NAMALWA (cell line): ENCODE measurements at regions not wholly inside any gene's neighbourhood (a gene's known extent, or its start where the extent isn't known, plus 50 kb on each side); places are given as distances from the start of the nearest gene placed in this dataset.

ENCODE experiments used
- DNase-seq: peaks from one replicate; pipeline ENCODE4 v3.0.0-alpha.2; 2015; ENCODE audit warnings: low spot score

DNA sequence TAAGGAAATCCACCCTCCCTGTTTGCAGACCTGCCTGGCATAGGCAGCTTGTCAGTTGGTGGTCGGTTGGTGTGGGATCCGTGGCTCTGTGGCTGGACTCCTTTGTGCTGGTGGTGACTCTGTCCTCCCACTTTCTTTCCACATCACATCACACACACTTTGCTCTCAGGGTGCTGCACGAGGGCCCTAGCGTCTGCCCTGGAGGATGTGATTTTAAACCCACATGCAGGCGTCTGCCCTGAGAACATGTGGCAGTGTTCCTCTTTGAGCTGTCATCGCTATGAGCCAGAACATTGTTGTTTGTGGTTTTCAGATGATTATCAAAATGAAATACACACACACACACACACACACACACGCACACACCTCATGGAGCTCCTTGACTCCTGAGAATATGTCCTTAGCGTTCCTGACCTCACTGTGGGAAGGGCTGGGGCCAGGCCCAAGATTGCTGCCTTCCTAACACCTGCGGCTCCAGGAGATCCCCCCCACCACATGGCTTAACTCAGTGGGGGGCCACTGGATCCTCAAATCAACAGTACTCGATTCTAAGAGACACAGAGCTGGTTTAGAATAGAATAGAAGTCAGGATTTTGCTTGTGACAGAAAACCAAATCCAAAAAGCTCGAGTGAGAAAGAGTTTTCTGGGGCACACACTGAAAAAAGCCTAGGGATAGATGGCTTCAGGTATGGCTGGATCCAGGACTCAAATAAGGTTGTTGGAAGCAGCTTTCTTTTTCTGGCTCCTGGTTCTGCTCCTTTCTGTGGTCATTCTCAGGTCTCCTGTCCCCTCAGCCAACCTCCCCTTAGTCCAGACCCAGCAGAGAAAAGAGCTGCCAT lies 54.8 kb downstream of the RTP5 start:
- DNase-seq = no peak

GRCh38 chr2:241924909-241925250 lies 55.4 kb downstream of the RTP5 start:
- no peak for DNase-seq

DNA sequence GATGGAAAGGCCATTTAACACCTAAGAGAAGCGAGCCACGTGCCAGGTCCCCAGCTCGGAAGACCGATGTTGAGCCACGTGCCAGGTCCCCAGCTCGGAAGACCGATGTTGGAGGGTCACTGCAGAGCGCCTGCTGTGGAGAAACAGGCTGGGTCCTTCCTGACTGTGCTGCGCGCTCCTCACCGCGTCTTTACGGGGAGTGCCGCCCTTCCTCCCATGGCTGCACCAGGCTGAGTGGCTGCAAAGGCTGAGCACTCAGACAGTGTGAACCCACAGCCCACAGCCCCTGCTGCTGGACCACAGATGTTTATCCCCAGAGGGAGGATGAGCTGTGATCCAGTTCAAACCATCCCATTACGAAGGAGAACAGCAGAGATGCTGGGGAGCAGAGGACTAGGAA lies 55.7 kb downstream of the RTP5 start:
- no peak for DNase-seq

- DNase-seq = no peak
Measured at GRCh38 chr2:241925821-241926441, 56.4 kb downstream of the RTP5 start.

DNA sequence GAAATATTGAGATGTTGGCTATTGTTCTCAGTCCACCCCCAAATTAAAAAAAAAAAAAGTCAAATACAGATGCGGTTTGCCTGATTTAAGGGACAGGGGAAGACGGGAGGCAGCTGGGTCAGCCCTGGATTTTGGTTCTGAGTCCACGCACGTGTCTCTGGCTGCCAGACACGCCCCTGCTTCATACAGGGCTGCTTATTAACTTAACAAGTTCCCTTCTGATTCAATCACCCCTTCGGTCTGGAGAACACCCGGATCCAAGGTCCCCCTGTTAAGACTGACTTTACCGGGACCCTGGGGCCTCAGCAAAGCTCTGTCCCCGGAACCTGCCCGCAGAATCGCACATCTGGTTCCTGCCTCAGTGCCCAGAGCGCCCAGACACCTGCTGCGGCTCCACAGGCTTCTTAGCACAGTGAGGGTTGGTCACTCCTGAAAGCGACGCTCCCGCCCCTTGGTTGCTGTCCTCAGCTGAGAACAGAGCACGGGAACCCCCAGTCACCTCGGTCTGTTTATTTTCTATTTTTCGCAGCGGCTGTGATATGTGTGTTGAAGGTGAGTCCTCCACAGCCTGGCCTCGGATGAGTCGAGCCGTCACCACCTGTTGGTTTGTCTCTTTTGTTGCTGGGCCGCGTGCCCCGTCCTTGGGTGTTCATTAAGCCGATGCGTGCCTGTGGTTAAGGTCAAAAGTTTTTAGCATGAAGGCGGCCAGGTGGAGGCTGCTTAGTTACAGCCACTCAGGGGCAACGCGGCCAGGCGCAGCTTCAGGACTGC lies 57.2 kb downstream of the RTP5 start:
- no peak for DNase-seq

DNA sequence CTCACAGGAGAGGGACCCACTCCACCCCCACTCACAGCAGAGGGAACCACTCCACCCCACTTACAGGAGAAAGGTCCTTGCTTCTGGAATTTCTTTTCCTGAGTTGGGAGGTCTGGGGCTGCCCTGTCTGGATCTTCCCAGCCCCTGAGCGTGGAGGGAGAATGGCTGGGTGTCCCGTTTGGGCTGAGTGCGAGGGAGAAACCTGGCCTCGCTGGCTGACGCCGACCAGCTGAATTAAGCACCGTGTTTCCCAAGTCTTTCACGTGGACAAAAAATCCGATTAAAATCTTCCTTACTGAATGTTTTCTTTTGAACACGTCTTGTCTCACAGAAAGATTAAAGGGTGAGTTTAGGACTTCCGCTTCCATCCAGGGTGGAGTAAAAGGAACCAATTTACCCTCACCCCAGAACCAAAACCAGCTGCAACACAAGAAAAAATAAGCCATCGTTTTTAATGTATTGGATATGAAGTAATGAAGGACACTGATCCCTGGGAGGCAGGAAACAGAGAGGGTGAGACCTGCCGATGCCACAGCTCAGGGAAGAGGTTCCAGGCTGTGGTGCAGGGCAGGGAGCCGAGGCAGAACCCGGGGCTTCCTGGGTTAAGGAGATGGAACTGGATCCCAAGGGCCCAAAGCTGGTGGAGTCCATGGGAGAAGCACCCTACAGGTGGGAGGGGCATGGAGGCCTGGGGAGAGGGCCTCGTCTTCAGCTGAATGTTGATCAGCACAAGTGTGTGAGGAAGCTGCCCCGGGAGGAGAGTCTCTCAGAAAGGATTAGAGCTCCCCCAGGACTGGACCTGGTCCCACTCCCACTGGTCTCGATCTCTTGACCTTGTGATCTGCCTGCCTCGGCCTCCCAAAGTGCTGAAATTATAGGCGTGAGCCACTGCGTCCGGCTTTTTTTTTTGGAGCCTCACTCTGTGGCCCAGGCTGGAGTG lies 60.3 kb downstream of the RTP5 start:
- no peak for DNase-seq

DNA sequence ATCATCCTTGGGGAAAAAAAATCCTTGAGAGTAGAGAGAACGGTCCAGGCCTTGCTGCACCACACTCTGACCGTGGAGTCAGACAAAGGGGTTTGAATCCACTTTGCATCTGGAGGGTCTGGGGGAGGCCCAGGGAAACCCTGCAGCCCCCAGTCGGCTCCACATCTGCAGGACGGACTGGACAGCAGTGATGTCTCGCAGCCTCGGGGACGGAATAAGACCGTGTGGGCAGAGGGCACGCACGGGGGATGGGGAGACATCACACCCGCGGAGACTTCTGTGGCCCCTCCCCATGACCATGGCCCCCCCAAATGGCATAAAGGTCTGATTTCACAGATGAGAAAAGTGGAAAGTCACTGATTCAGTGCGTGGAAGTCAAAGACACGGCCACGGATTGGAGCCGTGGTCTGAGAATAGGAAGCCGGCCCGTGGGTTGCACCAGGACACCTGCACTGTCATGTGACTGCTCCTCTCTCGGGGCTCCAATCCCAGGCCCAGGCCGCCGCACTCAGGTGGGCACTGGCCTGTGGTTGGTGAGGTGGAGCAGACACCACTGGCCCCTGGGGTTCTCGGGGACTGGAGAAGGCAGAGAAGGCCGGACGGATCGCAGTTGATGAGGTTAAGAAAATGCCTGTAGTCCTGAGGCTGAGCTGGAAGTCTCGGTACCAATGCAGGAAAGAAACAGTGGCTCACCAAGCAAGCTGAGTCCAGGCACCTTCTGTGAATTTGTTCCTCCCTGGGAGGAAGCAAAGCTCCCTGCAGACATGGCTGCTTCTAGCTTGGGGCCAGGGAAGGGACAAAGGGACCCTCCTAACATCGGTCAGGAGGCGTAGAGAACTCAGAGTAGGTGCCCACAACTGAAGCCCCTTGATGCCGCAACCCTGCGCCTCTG lies 61.8 kb downstream of the RTP5 start:
- DNase-seq = no peak

- no peak for DNase-seq
Measured at GRCh38 chr2:241931976-241932898, 62.7 kb downstream of the RTP5 start.

DNA sequence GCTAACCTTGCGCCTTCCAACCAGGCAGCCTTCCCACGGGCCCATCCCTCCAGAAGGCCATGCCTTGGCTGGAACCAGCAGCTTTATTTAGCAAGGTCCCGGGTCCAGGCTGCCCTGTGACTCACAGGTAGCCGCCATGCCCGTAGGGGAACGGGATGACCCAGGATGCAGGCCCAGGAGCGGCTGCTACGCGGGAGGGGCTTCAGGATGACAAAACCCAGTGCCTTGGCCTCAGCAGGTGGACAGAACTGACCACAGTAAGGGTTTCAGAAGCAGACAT lies 63.3 kb downstream of the RTP5 start:
- no peak for DNase-seq

DNA sequence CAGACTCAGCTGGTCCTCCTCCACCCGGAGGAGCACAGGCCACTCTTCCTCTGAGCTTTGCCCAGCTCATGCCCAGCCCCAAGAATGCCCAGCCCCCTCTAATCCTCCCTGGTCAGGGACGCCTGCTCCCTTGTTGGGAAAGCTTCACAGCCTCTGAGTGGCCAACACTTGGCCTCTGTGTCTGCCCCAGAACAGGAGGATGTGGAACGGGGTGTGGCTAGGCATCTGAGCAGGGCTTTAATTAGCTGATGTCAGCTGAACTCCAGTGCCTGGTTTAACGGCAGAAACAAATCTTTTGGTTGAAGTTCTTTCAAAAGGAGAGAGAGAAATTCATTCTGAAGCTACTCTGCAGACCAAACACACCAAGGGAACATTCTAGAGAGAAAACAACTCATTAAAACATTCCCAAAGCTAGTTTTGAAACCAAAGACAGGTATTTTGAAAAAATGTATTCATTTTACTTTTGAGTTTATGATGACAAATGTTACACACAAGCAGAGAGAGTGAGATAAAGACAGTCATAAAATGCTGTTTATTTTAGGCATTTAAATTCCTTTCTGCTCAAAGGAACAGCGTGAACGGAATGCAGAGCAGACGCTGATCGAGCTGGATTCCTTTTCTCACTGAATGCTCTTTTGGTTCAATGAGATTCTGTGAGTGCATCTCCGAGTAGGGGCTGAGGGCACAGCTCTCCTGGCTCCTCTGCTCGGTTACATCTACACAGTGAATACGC lies 63.8 kb downstream of the RTP5 start:
- no peak for DNase-seq

DNA sequence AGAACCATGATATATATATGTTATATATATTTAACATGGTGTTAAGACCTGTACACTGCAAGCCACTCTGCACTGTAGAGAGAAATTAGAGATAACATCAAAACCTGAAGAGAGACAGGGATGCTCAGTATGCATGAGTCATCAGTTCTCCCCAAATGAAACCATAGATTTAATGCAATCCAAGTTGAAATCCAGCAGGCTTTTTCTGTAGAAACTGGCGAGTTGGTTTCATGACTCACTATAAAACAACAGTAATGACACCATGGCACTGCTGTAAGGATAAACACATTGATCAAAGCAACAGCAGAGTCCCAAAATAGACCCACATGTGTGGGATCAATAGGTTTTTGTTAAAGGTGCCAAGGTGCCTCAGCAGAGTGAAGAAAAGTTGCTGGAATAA lies 65.8 kb downstream of the RTP5 start:
- DNase-seq = no peak

DNA sequence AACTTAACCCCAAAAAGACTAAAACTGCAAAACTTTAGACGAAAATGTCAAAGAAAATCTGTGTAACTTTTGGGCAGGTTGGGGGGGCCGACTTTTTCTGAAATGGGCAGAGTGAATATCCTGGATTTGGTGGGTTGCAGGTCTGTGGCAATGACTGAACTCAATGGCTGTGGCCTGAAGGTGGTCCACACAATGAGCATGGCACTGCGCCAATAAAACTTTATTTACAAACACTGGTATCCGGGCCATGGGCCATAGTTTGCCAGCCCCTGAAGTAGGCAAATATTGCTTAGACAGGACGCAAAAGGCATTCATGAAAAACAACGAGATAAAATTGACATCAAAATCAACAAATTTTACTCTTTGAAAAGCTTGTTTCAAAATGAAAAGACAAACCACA lies 66.2 kb downstream of the RTP5 start:
- no peak for DNase-seq

DNA sequence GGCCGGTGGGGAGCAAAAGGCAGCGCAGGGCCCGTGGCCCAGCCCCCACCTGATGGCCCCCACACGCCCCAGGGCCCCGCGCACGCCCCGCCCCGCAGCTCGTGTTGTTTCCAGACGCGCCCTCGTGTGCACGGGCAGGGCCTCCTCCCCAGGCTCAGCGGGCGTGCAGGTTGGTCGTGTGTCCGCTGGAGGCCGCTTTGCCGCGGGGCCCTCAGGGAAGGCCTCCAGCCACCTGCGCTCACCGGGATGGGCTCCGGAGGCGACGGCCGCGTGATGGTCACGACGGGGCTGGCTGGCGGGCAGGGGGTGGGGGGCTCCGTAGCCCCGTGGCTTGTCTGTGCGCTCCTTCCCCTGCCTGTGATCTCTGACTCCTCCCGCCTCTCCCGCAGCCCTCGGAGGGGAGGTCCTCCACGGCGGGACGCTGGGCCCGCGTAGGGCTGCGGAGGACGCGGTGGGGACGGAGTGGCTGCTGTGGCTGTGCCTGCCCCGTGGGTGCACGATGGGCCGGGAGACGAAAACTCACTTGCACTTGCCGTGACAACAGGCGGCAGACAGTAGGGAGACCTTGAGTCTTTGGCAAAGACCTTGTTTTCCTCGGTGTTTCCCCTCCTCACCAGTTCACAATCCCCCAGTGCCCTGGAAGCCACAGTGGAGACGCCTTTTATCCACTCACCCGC lies 67.1 kb downstream of the RTP5 start:
- no peak for DNase-seq

DNA sequence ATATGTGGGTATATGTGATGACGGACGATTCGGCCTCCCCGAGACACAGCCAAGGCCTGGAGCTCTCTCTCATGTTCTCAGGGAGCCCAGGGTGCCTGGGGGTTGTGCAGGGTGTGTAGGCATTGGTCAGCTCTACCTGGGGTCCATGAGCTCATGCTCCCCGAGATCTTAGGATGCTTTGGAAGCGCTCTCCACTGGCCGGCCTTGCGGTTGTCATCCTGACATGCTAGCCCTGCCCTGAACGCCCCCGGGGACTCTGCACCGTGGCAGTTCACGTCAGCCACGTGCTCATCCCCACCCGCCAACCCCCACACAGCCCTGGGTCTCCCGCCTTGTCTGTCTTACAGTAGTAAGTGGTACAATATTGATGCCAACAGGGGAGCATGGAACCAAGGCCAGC lies 67.8 kb downstream of the RTP5 start:
- no peak for DNase-seq

- no peak for DNase-seq
Measured at GRCh38 chr2:241939541-241939940, 70.0 kb downstream of the RTP5 start.

- peak; percentile 19 for DNase-seq
Measured at GRCh38 chr2:241940329-241940728, 70.8 kb downstream of the RTP5 start.

- no peak for DNase-seq
Measured at GRCh38 chr2:241941691-241942301, 72.3 kb downstream of the RTP5 start.

GRCh38 chr2:241942416-241943208 lies 73.1 kb downstream of the RTP5 start:
- DNase-seq = no peak
